Osteoblast (primary cell): ENCODE measurements at regions not wholly inside any gene's neighbourhood (a gene's known extent, or its start where the extent isn't known, plus 50 kb on each side); places are given as distances from the start of the nearest gene placed in this dataset.
"Not testable (repeated sequence)": the region's sequence is repeated elsewhere in the genome, so short reads cannot be mapped to it uniquely, and the experiment has no call there.

Source experiments
- DNase-seq: peaks from one replicate; pipeline ENCODE4 v3.0.0; 2011; ENCODE audit warnings: low spot score, mixed read lengths; ENCODE audit not compliant: insufficient read length; ENCODE audit errors: missing footprints
- H2AFZ ChIP-seq: 2 replicates; pipeline ENCODE4 v1.6.0; 2011; ENCODE audit warnings: mild to moderate bottlenecking, low read length
- H3K27ac ChIP-seq: 2 replicates; pipeline ENCODE4 v1.5.1; 2011; ENCODE audit warnings: mild to moderate bottlenecking, low read depth, low read length, moderate library complexity
- H3K27me3 ChIP-seq: 2 replicates; pipeline ENCODE4 v1.6.0; 2012; ENCODE audit warnings: mild to moderate bottlenecking, control low read depth, inconsistent platforms, low read length, moderate library complexity; ENCODE audit not compliant: insufficient read depth
- H3K36me3 ChIP-seq: 2 replicates; pipeline ENCODE4 v1.5.1; 2011; ENCODE audit warnings: mild to moderate bottlenecking, low read length, control low read depth, moderate library complexity; ENCODE audit not compliant: insufficient read depth
- H3K4me1 ChIP-seq: 2 replicates; pipeline ENCODE4 v1.5.1; 2011; ENCODE audit warnings: mild to moderate bottlenecking, low read length, control low read depth, moderate library complexity; ENCODE audit not compliant: insufficient read depth
- H3K4me2 ChIP-seq: 2 replicates; pipeline ENCODE4 v1.6.0; 2011; ENCODE audit warnings: mild to moderate bottlenecking, low read length; ENCODE audit not compliant: insufficient read depth
- H3K4me3 ChIP-seq: fragments of 200-600 bp; sonication (generic); 3 replicates; pipeline ENCODE4 v1.5.1; 2012; ENCODE audit warnings: mild to moderate bottlenecking, low read length, inconsistent platforms; ENCODE audit not compliant: insufficient read depth
- H3K79me2 ChIP-seq: 2 replicates; pipeline ENCODE4 v1.6.0; 2012; ENCODE audit warnings: mild to moderate bottlenecking, low read length, control low read depth, inconsistent platforms; ENCODE audit not compliant: insufficient read depth
- H3K9me3 ChIP-seq: 2 replicates; pipeline ENCODE4 v1.5.1; 2011; ENCODE audit warnings: low read depth, low read length, control low read depth
- H4K20me1 ChIP-seq: 2 replicates; pipeline ENCODE4 v1.6.0; 2012; ENCODE audit warnings: mild to moderate bottlenecking, low read length, control low read depth; ENCODE audit not compliant: insufficient read depth

- DNase-seq, H3K4me1 ChIP-seq, H3K27ac ChIP-seq, H3K36me3 ChIP-seq, H2AFZ ChIP-seq, H3K4me3 ChIP-seq, H3K27me3 ChIP-seq, H3K4me2 ChIP-seq, H3K79me2 ChIP-seq, H3K9me3 ChIP-seq, H4K20me1 ChIP-seq: not testable (repeated sequence)
Measured at GRCh38 chr2:111275047-111275853, 154.5 kb downstream of the BCL2L11 start.

GRCh38 chr2:111275854-111276171, 155.1 kb downstream of the BCL2L11 start:
- not testable (repeated sequence) for H4K20me1 ChIP-seq, H3K4me3 ChIP-seq, H3K27ac ChIP-seq, DNase-seq, H3K4me1 ChIP-seq, H2AFZ ChIP-seq, H3K9me3 ChIP-seq, H3K4me2 ChIP-seq, H3K36me3 ChIP-seq, H3K79me2 ChIP-seq, H3K27me3 ChIP-seq

GRCh38 chr2:111278133-111278532, 157.4 kb downstream of the BCL2L11 start:
- H3K4me3 ChIP-seq, H3K36me3 ChIP-seq, H3K79me2 ChIP-seq, H3K27ac ChIP-seq, H3K27me3 ChIP-seq, H2AFZ ChIP-seq, H3K9me3 ChIP-seq, H3K4me2 ChIP-seq, DNase-seq, H3K4me1 ChIP-seq, H4K20me1 ChIP-seq: not testable (repeated sequence)

- not testable (repeated sequence) for H2AFZ ChIP-seq, H3K79me2 ChIP-seq, H3K4me2 ChIP-seq, DNase-seq, H3K9me3 ChIP-seq, H3K27me3 ChIP-seq, H3K36me3 ChIP-seq, H3K4me3 ChIP-seq, H4K20me1 ChIP-seq, H3K4me1 ChIP-seq, H3K27ac ChIP-seq
Measured at GRCh38 chr2:111280709-111281286, 160.1 kb downstream of the BCL2L11 start.

GRCh38 chr2:111282162-111282561, 161.4 kb downstream of the BCL2L11 start:
- H3K79me2 ChIP-seq, H2AFZ ChIP-seq, H3K9me3 ChIP-seq, H3K4me1 ChIP-seq, H3K27me3 ChIP-seq, H4K20me1 ChIP-seq, H3K4me2 ChIP-seq, H3K27ac ChIP-seq, H3K4me3 ChIP-seq, DNase-seq, H3K36me3 ChIP-seq: not testable (repeated sequence)

GRCh38 chr2:111287646-111288568, 167.2 kb downstream of the BCL2L11 start:
- not testable (repeated sequence) for H3K27me3 ChIP-seq, H2AFZ ChIP-seq, H3K4me2 ChIP-seq, H3K27ac ChIP-seq, H3K4me1 ChIP-seq, H3K36me3 ChIP-seq, H3K79me2 ChIP-seq, H3K4me3 ChIP-seq, H3K9me3 ChIP-seq, DNase-seq, H4K20me1 ChIP-seq

GRCh38 chr2:111290370-111290769, 169.7 kb downstream of the BCL2L11 start:
- not testable (repeated sequence) for H3K4me2 ChIP-seq, DNase-seq, H3K36me3 ChIP-seq, H3K27me3 ChIP-seq, H3K27ac ChIP-seq, H2AFZ ChIP-seq, H3K9me3 ChIP-seq, H3K4me1 ChIP-seq, H3K79me2 ChIP-seq, H3K4me3 ChIP-seq, H4K20me1 ChIP-seq

- not testable (repeated sequence) for H4K20me1 ChIP-seq, H3K27me3 ChIP-seq, H3K9me3 ChIP-seq, DNase-seq, H2AFZ ChIP-seq, H3K4me3 ChIP-seq, H3K36me3 ChIP-seq, H3K4me2 ChIP-seq, H3K4me1 ChIP-seq, H3K79me2 ChIP-seq, H3K27ac ChIP-seq
Measured at GRCh38 chr2:111291566-111291965, 170.9 kb downstream of the BCL2L11 start.
